Erythroblast (primary cell): ENCODE measurements at regions not wholly inside any gene's neighbourhood (a gene's known extent, or its start where the extent isn't known, plus 50 kb on each side); places are given as distances from the start of the nearest gene placed in this dataset.

Source experiments
- GATA1 ChIP-seq: IDR thresholded peaks from 2 replicates; pipeline ENCODE4 v1.6.1; 2011; ENCODE audit warnings: low read depth, mild to moderate bottlenecking, control low read depth, low read length, moderate library complexity
- POLR2A ChIP-seq: IDR thresholded peaks from 2 replicates; pipeline ENCODE4 v1.6.1; 2011; ENCODE audit warnings: mild to moderate bottlenecking, low read length

DNA sequence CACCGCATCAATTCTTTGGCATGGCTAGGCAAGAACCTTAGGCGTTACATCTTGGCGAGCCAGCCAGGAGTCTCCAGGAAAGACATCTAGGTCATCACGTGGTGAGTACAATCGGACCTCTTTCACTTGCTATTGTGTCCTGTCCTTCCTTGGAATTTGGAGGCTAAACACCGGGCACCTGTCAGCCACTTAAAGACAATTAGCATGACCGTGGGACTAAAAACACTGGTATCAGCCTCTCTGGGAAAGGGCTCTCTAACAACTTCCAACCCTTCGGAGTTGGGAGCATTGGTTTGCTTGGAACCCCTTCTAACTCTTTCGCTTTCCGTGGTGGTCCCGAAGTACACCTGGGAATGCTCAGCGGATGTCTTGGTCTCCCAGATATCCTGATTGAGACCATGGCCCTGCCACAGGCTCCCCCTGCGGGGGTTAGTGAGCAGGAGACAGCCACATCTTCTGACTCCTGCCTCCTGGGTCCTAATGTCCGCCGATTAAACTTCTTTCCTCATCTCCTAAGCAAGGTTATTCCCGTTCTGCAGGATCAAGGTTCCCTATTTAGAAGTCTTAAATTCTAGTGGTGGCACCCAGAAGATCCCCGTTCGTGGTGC, 971.7 kb downstream of the FSCB start:
- no peak for TF ChIP-seq POLR2A
- TF ChIP-seq GATA1 = no peak
